Mesendoderm (in vitro differentiated cells): ENCODE measurements at regions not wholly inside any gene's neighbourhood (a gene's known extent, or its start where the extent isn't known, plus 50 kb on each side); places are given as distances from the start of the nearest gene placed in this dataset.

ENCODE experiments used
- DNase-seq: peaks from one replicate; pipeline ENCODE4 v3.0.0; 2013
- H2AK5ac ChIP-seq: 2 replicates; pipeline ENCODE4 v1.6.1; 2013; ENCODE audit warnings: low read length, inconsistent platforms
- H2BK120ac ChIP-seq: 2 replicates; pipeline ENCODE4 v1.6.1; 2013; ENCODE audit warnings: low read depth, mild to moderate bottlenecking, low read length, moderate library complexity, mixed read lengths
- H2BK15ac ChIP-seq: replicated peaks from 2 replicates; pipeline ENCODE4 v1.6.1; 2013; ENCODE audit warnings: low read depth, mild to moderate bottlenecking, moderate library complexity
- H2BK5ac ChIP-seq: 2 replicates; pipeline ENCODE4 v1.6.1; 2013; ENCODE audit warnings: low read length, inconsistent platforms
- H3K18ac ChIP-seq: 2 replicates; pipeline ENCODE4 v1.6.1; 2013; ENCODE audit warnings: mild to moderate bottlenecking, low read length, mixed read lengths
- H3K23ac ChIP-seq: one replicate; pipeline ENCODE4 v1.6.1; 2013; ENCODE audit warnings: low read length
- H3K27ac ChIP-seq: 2 replicates; pipeline ENCODE4 v1.5.1; 2013; ENCODE audit warnings: low read depth, mild to moderate bottlenecking, inconsistent platforms, low read length, moderate library complexity
- H3K27me3 ChIP-seq: 2 replicates; pipeline ENCODE4 v1.6.1; 2013; ENCODE audit warnings: low read length, control low read depth, mild to moderate bottlenecking, inconsistent platforms; ENCODE audit not compliant: insufficient read depth, poor library complexity
- H3K36me3 ChIP-seq: 2 replicates; pipeline ENCODE4 v1.6.1; 2013; ENCODE audit warnings: low read length, inconsistent platforms; ENCODE audit not compliant: control insufficient read depth, insufficient read depth
- H3K4ac ChIP-seq: one replicate; pipeline ENCODE4 v1.6.1; 2013; ENCODE audit warnings: low read depth, mild to moderate bottlenecking, low read length, moderate library complexity
- H3K4me1 ChIP-seq: 2 replicates; pipeline ENCODE4 v1.6.1; 2013; ENCODE audit warnings: low read depth, low read length, inconsistent platforms; ENCODE audit not compliant: control insufficient read depth
- H3K4me2 ChIP-seq: 2 replicates; pipeline ENCODE4 v1.6.1; 2013; ENCODE audit warnings: low read length
- H3K4me3 ChIP-seq: 2 replicates; pipeline ENCODE4 v1.5.1; 2013; ENCODE audit warnings: mild to moderate bottlenecking, low read length
- H3K56ac ChIP-seq: one replicate; pipeline ENCODE4 v1.6.1; 2013; ENCODE audit warnings: low read length
- H3K79me1 ChIP-seq: 2 replicates; pipeline ENCODE4 v1.6.1; 2013; ENCODE audit warnings: low read length, inconsistent platforms
- H3K79me2 ChIP-seq: 2 replicates; pipeline ENCODE4 v1.6.1; 2013; ENCODE audit warnings: mild to moderate bottlenecking, low read length; ENCODE audit not compliant: control insufficient read depth, insufficient read depth
- H3K9ac ChIP-seq: 2 replicates; pipeline ENCODE4 v1.6.1; 2013; ENCODE audit warnings: low read length, inconsistent platforms
- H4K5ac ChIP-seq: one replicate; pipeline ENCODE4 v1.6.1; 2013; ENCODE audit warnings: low read length
- H4K8ac ChIP-seq: one replicate; pipeline ENCODE4 v1.6.1; 2013; ENCODE audit warnings: low read depth, mild to moderate bottlenecking, control low read depth, low read length, moderate library complexity
- WGBS: extraction: QIAGEN DNeasy Blood & Tissue Kit; methylation state at CpG from one replicate; pipeline ENCODE4 v1.1.7; 2013; ENCODE audit warnings: low lambda C conversion rate, missing lambda C conversion rate; ENCODE audit not compliant: insufficient coverage; ENCODE audit errors: extremely low coverage; 5-methylcytosine and 5-hydroxymethylcytosine counted together

DNA sequence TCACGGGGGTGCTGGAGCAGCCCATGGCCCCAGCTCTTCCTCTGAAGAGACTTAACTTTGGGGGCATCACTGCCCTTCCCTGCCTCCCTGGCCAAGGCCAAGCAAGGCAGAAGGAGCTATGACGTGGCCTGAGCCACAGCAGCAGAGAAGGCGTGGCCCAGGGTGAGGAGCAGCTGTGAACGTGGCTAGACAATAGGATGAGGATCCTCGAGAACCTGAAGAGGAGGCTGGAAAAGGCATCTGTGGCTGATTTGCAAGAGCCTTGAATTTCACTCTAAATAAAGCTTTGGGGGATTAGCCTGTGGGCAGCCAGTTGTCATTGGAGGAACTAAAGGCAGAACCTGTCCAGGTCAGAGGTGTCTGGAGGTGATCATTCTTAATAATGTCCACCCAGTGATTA, 652.9 kb upstream of the ID2 start:
- no peaks in the 10 kb centered on the region for H3K36me3 ChIP-seq
- no peaks in the 10 kb centered on the region for H3K79me2 ChIP-seq
- no peaks in the 10 kb centered on the region for H3K4me1 ChIP-seq
- no peak overlapping the region for H3K4ac ChIP-seq
- no peak overlapping the region for H3K27ac ChIP-seq
- H3K9ac ChIP-seq, result no peak overlapping the region
- no peak overlapping the region for H2BK120ac ChIP-seq
- no peaks in the 10 kb centered on the region for H3K27me3 ChIP-seq
- WGBS, result no CpG with 5 or more reads among the region's 5 CpGs
- no peak overlapping the region for H4K5ac ChIP-seq
- no peak overlapping the region for H3K4me2 ChIP-seq
- no peak overlapping the region for H3K23ac ChIP-seq
- no peak overlapping the region for H2AK5ac ChIP-seq
- H3K79me1 ChIP-seq, result no peaks in the 10 kb centered on the region
- DNase-seq, result no peak
- no peak overlapping the region for H3K56ac ChIP-seq
- no peak overlapping the region for H2BK5ac ChIP-seq
- no peak overlapping the region for H3K18ac ChIP-seq
- H4K8ac ChIP-seq, result no peak overlapping the region
- no peak overlapping the region for H3K4me3 ChIP-seq
- no peak overlapping the region for H2BK15ac ChIP-seq

DNA sequence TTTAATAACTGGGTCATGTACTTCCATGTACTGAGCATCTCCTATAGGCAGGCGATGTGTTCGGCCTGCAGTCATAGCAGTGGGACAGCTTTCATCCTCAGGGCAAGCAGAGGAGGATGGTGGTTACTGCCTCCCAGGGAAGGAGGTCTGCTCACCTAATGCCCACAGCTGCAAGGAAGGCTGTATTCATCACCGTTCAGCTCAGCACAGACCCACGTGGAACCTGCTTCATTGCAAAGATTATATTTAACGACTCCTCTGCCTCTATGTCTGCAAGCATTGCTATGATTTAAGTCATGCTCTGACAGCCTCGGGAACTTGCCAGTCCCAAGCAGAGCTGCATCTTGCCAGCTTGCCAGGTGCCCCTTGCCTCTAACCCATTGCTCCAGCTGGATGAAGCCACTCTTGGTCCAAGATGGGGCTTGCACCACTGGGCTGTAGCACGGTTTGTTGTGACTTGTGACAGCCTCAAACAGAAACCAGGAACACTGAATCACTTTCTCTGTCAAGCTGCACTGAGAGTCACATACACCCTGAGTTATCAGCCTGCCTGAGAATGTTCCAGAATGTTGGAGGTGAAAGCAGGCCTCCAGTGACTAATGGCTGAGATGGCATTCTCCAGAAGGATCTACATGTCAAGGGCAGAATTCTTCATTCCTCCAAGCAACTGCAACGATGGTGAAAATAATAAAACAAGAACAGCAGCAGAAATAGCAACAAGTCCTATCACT, 651.1 kb upstream of the ID2 start:
- no peak for DNase-seq
- H2BK120ac ChIP-seq, result no peak overlapping the region
- no peak overlapping the region for H3K4ac ChIP-seq
- no peak overlapping the region for H3K4me3 ChIP-seq
- no peak overlapping the region for H4K8ac ChIP-seq
- no peak overlapping the region for H3K18ac ChIP-seq
- no peak overlapping the region for H2BK5ac ChIP-seq
- no peaks in the 10 kb centered on the region for H3K4me1 ChIP-seq
- H3K79me2 ChIP-seq, result no peaks in the 10 kb centered on the region
- H3K27me3 ChIP-seq, result no peaks in the 10 kb centered on the region
- H3K27ac ChIP-seq, result no peak overlapping the region
- H4K5ac ChIP-seq, result no peak overlapping the region
- no peaks in the 10 kb centered on the region for H3K79me1 ChIP-seq
- H3K4me2 ChIP-seq, result no peak overlapping the region
- no peaks in the 10 kb centered on the region for H3K36me3 ChIP-seq
- H3K9ac ChIP-seq, result no peak overlapping the region
- no peak overlapping the region for H2AK5ac ChIP-seq
- no peak overlapping the region for H3K23ac ChIP-seq
- H2BK15ac ChIP-seq, result no peak overlapping the region
- H3K56ac ChIP-seq, result no peak overlapping the region
- no CpG with 5 or more reads among the region's 8 CpGs for WGBS

DNA sequence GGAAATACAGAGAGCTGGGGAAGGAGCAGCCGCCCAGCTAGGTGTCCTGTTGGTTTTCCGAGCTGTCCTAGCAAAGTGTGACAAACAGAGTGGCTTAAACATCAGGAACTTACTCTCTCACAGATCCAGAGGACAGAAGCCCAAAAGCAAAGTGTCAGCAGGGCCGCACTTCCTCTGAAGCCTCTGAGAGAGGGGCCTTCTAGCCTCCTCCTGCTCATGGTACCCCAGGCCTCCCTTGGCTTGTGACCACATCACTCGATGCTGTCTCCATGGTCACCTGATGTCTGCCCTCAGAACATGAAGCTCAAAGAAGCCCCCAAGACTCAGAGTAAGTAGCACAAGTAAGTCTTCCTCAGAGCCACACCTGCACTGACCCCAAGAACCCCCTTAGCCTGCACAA, 650.5 kb upstream of the ID2 start:
- Histone ChIP-seq H3K27ac (no peak overlapping the region), H3K9ac (no peak overlapping the region), H2BK5ac (no peak overlapping the region), H2BK15ac (no peak overlapping the region), H3K4ac (no peak overlapping the region), H3K18ac (no peak overlapping the region), H3K4me2 (no peak overlapping the region), H4K5ac (no peak overlapping the region), H3K27me3 (no peaks in the 10 kb centered on the region), H2AK5ac (no peak overlapping the region), H3K79me2 (no peaks in the 10 kb centered on the region), H3K79me1 (no peaks in the 10 kb centered on the region), H3K36me3 (no peaks in the 10 kb centered on the region), H3K4me1 (no peaks in the 10 kb centered on the region), H2BK120ac (no peak overlapping the region), H4K8ac (no peak overlapping the region), H3K23ac (no peak overlapping the region), H3K56ac (no peak overlapping the region), H3K4me3 (no peak overlapping the region)
- WGBS, result no CpG with 5 or more reads among the region's 4 CpGs
- DNase-seq, result no peak

DNA sequence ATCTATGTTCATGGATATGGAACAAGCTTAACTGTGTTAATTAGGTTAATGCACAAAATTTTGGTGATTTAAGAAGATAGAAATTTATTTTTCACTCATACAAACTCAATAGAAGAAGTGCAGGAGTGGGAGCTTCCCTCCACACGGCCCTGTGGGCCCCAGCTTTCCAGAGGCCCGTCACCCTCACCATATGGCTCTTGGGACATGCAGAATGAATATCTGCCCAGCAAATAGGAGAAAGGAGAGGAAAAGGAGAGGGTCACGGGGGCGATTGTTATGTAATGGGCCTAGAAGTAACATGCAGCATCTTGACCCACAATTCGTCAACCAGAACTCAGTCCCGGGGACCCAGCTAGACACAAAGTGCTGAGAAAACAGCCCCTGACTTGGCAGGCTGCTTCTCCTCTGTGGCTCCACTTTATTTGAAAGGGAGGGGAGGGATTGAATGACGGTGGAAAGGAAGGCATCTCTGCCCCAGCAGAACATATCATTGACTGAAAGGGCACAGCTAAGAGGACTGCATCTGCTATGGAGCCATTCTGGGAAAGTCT, 648.2 kb upstream of the ID2 start:
- H3K56ac ChIP-seq, result no peak overlapping the region
- WGBS, result no CpG with 5 or more reads among the region's 7 CpGs
- no peak overlapping the region for H3K4me3 ChIP-seq

DNA sequence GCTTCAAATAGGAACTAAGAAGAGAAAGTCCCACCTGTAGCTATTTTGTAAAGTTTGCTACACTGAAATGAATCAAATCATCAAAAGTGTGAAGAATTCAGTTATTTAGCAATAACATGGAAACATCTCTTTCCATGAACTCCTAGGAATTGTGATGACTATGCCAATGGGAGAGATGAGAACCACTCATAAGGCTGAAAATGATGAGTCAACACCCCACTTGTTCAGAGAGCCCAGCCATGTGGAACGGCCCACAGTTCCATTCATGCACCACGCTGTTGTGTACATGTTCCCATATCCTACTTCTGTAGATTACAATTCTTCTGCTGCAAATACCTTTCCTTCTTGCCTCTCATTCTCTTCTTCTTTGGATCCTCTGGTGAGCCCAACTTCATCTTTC, 645.5 kb upstream of the ID2 start:
- Histone ChIP-seq H3K4me2 (no peak overlapping the region), H4K5ac (no peak overlapping the region), H3K79me2 (no peaks in the 10 kb centered on the region), H3K4me1 (no peaks in the 10 kb centered on the region), H2BK120ac (no peak overlapping the region), H2BK15ac (no peak overlapping the region), H3K23ac (no peak overlapping the region), H3K4ac (no peak overlapping the region), H3K9ac (no peak overlapping the region), H4K8ac (no peak overlapping the region), H3K18ac (no peak overlapping the region), H3K4me3 (no peak overlapping the region), H3K27me3 (no peaks in the 10 kb centered on the region), H3K36me3 (no peaks in the 10 kb centered on the region), H3K79me1 (no peaks in the 10 kb centered on the region), H3K56ac (no peak overlapping the region), H3K27ac (no peak overlapping the region), H2AK5ac (no peak overlapping the region), H2BK5ac (no peak overlapping the region)
- DNase-seq, result no peak
- no CpG with 5 or more reads among the region's 2 CpGs for WGBS

More for the DNA sequence above, 648.2 kb upstream of the ID2 start:
- no peak overlapping the region for H4K8ac ChIP-seq
- no peak overlapping the region for H3K23ac ChIP-seq
- H4K5ac ChIP-seq, result no peak overlapping the region
- no peaks in the 10 kb centered on the region for H3K79me2 ChIP-seq
- no peaks in the 10 kb centered on the region for H3K79me1 ChIP-seq
- no peaks in the 10 kb centered on the region for H3K4me1 ChIP-seq
- no peak overlapping the region for H2BK120ac ChIP-seq
- no peaks in the 10 kb centered on the region for H3K27me3 ChIP-seq
- H3K9ac ChIP-seq, result no peak overlapping the region
- no peak overlapping the region for H2BK5ac ChIP-seq
- H3K27ac ChIP-seq, result no peak overlapping the region
- no peak overlapping the region for H3K18ac ChIP-seq
- H3K36me3 ChIP-seq, result no peaks in the 10 kb centered on the region
- no peak overlapping the region for H3K4ac ChIP-seq
- H2BK15ac ChIP-seq, result no peak overlapping the region
- no peak overlapping the region for H3K4me2 ChIP-seq
- no peak overlapping the region for H2AK5ac ChIP-seq
- no peak for DNase-seq

DNA sequence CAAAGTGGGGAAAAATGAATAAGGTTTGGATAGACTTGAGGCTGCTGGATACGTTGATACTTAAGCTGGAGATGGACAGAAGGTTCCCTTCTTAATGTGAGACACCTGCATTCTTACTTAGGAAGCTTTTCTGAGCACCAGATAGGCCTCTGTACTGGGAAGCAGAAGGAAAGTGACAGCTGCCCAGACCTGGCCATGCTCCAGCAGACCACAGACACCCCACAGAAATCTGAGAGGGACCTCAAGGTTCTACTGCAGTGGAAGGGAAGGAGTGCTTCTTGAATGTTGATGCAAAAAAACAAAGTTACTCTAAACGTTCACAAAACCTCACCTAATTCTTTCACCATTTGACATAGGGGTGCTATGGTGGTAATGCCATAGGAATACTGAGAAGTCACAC, 642.1 kb upstream of the ID2 start:
- no peak for DNase-seq

More for the DNA sequence above, 642.1 kb upstream of the ID2 start:
- Histone ChIP-seq H3K79me2 (no peaks in the 10 kb centered on the region), H2BK15ac (no peak overlapping the region), H4K5ac (no peak overlapping the region), H2BK120ac (no peak overlapping the region), H3K4me2 (no peak overlapping the region), H3K36me3 (no peaks in the 10 kb centered on the region), H3K4ac (no peak overlapping the region), H3K27me3 (no peaks in the 10 kb centered on the region), H2AK5ac (no peak overlapping the region), H3K4me3 (no peak overlapping the region), H3K23ac (no peak overlapping the region), H2BK5ac (no peak overlapping the region), H3K18ac (no peak overlapping the region), H3K79me1 (no peaks in the 10 kb centered on the region), H4K8ac (no peak overlapping the region), H3K56ac (no peak overlapping the region), H3K4me1 (no peaks in the 10 kb centered on the region), H3K27ac (no peak overlapping the region), H3K9ac (no peak overlapping the region)
- no CpG with 5 or more reads among the region's 2 CpGs for WGBS
